ENCODE measurements at regions not wholly inside any gene's neighbourhood (a gene's known extent, or its start where the extent isn't known, plus 50 kb on each side); places are given as distances from the start of the nearest gene placed in this dataset.

DNA sequence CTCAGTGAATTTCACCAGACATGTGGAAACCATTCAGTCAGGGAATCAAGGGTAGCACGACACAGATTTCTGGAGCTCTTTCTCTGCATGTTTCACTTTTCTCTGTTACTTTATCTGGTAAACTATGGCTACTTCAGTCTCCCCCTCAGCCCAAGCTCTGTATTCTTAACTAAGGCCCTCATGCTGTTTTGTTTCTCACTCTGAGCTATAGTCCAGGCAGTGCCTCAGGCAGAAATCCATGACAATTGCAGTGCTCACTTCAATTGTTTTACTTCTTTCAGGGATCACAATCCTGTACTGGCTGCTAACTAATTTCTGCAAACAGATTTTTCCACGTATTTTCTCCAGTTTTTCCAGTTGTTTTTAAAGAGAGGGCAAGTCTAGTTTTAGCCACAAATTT is 1599.9 kb upstream of the LRRTM3 start:
- no peak for DNase-seq

DNA sequence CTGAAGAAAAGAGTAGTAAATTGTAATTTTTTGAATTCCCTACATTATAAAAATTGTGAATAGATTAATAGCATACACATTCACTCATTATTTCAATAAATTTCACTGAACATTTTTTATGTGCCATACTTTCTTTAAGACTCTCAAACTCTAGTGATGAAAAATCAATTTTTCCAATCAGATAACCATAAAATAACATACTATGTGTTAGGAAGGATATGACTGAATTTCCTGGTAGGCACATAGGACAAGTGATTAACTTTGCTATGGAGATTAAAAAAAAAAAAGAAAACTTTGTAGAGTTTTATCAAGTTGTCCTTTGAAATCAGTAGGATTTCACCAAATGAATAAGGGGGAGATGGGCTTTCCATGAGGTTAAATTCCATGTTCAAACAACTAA is 1597.3 kb upstream of the LRRTM3 start:
- DNase-seq = no peak

DNA sequence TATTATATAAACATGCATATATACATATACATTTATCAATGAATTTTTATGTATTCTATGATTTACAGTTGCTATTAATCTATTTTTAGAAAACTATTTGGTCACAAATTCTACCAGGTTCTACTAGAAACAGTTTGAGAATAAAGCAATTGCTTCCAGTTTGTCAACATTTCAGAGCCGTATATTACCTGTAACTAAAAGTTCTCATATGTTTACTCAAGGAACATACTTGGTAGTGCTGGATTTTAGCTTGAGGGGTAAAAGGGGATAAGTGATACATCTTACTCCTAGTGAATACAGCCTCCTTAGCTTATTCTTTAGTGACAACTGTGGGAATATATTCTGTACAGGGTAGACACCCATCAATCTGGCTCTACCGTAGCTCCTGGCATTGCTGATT is 1590.5 kb upstream of the LRRTM3 start:
- no peak for DNase-seq

DNA sequence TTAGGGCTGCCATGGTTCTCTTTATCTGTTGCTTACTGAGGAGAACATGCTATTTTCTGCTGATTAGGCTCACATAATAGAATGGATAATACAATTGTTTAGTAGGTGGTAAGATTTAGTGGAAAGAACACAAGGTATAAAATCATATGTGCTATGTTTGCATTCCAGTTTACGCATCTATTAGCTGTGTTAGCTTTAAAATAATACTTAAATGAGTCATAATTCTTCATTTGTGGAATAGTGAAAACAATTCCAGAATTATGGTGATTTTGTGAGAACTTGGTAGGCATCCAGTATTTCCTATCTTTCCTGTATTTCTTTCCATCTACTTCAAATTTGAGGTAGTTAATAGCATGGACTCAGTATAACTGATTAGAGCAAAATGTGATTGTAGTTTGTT is 1585.5 kb upstream of the LRRTM3 start:
- no peak for DNase-seq

DNA sequence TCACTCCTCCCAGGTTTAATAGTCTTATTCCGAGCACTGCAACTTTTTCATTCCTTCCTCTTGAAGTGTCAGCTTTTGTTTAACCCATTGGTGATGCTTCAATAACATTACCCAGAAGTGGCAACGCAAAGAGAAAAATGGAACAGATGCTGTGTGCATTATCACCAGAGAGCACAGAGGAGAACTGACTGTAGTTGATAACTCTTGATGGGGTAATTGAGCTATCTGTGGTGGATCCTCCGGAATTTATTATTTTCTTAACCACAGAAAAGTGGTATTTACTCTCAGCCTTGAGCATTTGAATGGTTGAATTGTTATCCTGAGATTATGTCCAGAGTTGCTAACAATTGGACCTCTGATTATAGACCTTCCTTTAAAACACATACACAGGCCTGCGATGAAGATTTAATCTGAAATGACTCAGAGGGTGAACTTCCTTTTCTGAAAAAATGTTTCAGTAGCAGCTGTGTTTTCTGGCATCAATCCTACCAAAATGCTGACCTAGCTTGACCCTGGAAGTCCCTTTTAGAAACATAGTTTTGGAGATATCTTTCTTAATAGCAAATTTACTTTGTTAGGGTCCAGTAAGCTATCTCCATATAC is 1584.4 kb upstream of the LRRTM3 start:
- DNase-seq = no peak

DNA sequence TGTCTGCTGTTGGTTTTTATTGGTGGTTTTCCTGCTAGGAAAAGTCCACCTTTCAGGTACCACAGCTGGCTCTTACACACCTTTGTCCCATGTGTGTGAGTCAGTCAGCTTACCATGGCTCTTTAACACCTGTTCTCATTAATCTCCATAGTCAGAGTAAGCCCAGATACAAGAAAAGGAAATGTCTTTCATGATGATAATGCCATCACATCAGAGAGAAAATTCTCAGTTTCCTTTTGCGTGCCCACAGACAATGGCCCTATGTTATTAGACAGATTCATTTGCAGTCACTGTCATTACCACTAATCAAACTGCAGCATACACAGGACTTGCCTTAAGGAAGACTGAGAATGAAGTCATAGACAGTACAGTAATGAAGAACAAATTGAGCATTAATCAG is 1583.6 kb upstream of the LRRTM3 start:
- no peak for DNase-seq

DNA sequence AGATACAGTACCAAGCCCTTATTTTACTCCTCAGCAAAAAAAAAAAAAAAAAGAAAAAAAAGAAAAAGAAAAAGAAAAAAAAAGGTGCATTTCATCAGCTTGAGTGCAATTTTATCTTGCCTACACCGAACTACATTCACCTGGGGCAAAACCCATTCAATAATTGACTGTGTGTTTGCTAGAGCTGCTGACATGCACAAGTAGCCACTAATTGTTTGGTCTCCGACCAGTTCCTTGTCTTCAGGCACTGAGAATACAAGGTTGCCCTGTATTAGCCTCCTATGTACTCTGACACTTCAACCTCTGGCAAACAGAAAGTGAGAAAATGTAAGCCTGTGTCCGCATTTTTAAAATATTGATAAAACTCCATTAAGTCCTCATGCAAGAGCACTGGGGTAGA is 1579.4 kb upstream of the LRRTM3 start:
- no peak for DNase-seq

DNA sequence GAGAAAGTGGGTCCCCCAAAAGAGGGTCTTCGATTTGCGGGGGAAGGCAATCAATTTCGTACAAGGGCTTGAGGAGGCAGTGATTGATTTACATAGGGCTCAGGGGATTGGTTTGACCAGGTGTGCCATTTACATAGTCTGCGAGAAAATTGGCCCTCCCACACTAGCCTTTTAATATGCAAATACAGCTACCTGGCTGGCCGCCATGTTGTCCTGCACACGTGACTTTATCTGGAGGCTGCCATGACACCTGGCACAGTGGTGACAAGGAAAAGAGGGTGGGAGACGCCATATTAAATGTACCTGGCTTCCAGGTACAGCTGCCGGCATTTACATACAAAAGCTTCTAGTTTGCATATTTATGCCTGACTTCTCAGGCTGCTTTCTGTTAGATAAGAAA is 1577.2 kb upstream of the LRRTM3 start:
- no peak for DNase-seq

DNA sequence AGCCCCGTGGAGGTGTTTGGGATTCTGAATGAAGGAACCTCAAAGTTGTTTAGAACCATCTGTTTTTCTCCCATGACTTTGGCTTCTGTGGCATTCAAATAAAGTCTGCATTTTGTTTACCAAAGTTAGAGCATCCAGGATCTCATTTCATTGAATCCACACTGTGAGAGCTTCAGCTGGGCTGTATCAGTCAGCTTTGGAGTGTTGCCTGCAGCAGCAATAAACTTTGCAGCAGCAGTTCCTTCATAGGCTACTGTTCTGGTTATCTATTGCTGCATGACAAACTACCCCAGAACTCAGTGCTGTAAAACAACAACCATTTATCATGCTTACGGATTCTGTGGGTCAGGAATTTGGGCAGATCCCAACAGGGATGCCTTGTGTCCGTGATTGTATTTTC is 1575.2 kb upstream of the LRRTM3 start:
- no peak for DNase-seq

DNA sequence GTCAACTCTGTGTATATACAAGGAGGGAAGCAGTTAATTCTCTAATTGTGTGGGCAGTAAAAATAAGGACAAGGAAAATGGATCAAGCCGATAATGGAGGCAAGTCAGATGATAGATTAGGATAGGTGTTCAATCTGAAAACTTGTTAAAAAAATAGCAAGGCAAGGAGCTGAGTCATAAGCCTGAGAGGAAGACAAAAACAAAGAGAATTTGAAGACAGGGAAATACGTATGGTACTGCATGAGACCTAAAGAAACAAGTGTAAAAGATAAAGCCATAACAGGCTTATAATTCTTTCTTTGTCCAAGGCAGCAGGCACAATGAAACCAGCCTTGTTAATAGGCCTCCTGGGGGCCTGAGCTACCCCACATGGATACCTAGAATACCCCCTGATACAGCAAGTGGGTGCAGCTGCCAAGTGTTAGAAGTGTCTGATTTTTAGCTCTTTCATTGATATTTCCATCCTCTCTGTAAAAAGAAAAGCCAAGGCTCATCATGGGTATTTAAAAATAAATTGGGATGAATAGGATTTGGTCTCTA is 1570.6 kb upstream of the LRRTM3 start:
- no peak for DNase-seq

DNA sequence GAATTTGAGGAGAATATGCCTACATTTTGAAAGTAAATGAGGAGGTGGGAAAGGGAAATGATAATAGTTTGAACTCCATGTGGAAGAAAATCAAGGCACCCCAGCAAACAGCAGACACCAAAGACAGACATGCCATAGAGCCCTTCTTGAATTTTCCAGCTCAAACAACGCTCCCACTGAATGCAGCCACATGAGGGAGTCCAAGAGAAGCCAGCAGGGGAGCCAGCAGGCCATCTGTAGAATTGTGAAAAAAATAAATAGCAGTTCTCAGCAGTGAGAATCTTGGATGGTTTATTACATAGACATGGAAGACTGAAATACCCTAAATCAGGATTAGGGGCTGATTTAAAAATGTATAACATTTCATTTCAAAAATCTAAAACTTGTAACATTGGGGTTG is 1567.3 kb upstream of the LRRTM3 start:
- DNase-seq = no peak

DNA sequence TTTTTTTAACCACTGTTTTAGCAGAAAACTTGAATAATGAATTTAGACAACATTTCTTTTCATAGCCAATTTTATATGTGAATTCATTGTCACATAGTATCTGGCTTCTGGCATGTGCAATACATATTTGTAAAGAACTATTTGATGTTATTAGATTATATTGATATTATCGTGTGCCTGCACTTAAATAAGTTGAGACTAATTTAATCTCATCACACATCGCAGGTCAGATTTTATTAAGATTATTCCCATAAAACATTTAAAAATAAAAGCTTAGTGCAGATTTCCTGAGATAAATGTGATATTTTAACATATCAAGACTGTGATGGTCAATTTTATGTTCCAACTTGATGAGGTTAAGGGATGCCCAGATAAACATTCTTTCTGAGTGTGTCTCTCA is 1565.3 kb upstream of the LRRTM3 start:
- DNase-seq = no peak

DNA sequence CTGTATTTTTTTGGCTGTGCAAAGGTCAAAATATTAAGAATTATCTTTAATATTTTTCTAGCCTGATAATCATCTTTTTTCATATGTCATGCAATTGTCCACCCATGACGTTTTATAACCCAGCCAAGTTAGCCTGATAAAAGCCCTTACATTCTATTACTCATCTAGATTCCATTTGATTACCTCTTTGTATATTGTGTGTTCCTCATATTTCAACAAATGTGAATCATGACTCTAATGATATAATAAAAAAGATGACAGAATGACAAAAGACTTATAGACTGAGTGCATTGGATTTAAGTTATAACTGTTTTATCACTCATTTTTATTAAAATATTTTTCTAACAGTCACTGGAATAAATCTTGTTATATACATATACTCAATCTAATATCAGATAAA is 1560.0 kb upstream of the LRRTM3 start:
- DNase-seq = no peak

DNA sequence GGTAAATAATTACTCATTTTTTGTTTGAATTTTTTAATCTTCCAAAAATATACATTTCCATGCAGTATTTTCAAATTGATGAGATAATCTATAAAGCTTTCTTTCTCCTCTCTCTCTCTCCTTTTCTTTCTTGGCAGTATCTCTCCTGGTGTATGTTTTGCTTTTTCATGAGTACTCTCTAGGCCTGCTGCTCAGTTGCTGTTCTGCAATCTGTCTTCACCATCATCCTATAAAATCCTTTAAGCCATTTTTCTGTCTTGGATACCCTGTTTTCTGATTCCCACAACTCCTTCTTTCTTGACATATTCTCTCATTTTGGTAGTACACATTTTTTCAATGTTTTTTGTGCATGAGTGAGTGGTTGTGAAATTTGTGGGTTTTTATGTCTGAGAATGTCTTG is 1558.1 kb upstream of the LRRTM3 start:
- no peak for DNase-seq

DNA sequence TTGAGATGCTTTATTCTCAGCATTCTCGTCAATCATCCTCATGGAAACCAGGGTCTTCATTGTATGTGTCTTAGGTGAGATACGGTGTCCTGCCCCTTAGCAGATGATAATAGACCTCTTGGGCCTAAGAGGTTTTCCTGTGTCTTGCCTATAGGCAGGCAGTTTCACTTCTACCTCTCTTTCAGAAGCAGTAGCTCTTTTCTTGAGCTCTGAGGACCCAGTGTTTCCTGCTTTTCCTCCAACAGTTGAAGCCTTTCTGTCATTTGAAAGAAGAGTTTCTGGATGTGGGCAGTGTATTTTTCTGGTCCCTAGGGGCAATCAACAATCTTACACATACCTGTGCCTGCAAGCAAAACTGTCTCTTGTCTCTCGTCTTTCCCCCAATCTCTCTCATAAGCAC is 1550.3 kb upstream of the LRRTM3 start:
- no peak for DNase-seq

DNA sequence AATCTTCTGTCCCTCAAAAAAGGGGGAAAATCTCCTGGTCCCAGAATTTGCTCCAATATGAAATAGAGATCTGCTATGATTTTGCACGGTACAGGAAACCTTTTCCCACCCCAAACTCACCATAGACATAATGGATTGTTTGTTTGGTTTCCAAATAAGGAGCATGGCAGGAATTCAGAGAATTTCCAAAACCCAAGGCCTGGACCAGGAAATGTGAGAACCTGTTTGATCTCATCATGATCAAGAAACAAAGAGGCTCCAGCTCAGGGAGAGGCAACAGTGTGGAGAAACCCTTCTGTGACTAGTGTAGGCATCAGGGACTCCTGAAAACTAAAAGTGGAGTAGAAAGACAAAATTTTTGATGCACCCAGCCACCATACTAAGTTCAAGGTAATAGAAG is 1548.1 kb upstream of the LRRTM3 start:
- no peak for DNase-seq

DNA sequence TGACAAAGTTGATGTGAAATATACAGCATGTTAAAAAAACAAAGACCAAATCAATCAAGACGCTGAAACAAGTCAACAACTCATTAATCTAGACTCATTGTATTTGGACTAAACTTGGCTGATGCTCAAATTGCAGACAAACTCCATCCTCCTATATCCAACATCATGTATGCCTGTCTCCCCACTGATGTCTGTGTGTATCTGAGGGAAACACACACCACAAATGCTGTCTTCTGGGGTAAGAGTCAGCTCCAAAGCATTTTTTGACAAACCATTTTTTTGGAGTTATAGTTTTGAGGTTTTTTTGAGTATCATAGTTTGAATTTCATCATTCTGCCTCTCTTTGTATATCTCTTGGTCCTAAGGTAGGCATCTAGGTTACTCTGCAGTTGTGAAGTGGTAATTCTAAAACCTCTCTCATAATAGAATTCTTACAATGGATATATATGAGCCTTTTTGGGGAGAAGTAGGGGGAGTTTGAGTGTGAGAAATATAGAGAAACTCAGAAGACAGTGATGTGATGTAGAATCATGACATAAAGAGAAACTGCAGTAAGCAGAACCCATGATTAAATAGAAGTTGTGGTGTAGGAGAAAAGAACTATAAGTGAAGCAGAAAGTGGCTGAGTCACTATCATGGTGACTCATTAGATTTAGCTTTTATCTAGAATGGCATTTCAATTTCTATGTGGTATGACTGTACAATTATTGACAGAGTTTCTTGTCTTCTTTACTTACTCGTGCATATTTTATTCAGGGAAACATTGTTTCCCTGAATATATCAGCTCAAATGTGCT is 1531.1 kb upstream of the LRRTM3 start:
- DNase-seq = no peak

DNA sequence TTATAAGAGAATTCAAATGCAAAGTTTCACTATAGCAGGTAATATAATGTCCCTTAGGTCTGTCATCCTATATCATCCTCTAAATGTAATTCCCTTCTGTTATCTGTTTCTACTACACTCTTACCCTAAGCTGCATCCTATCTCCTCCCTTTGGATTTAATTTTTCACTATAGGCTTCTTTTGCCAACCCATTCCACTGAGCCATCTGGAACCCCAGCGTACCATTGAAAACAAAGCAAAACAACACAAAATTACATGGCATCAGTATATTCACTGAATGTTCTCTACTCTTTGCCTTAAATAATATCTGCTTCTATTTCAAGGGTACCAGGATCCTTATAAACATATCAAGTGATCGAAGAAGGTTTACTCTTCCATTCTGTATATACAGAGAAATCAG is 1530.2 kb upstream of the LRRTM3 start:
- DNase-seq = no peak

DNA sequence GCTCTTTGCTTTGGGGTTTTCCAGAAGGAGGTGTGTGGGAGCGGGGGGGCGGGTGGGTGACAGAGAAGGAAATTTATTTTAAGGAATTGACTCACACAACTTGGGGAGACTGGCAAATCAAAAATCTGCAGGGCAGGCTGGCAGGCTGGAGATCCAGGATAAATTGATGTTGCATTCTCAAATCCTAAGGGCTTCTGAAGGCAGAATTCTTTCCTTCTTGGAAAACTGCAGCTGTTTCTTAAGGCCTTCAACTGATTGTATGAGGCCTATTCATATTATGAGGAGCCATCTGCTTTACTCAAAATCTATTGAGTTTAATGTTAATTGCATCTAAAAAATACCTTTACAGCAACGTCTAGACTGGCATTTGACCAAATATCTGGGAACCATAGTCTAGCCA is 1528.8 kb upstream of the LRRTM3 start:
- no peak for DNase-seq

DNA sequence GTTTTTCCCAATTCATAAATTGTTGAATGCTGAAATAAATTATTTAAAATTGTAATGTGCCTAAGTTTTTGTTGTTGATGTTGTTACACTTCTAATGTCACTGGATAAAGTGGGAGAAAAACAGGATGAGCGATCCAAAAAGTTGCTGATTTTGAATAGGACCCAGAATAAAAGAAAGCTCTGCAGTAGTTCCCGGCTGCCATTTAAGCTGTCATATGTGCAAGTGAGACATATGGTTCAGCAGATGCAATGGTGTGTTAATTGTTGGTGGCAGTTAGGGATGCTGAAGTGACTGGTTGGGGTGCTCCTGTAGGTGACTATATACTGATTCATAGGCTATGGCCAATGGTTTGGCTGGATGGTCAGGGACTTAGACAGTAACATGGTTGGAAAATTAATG is 1517.4 kb upstream of the LRRTM3 start:
- no peak for DNase-seq

DNA sequence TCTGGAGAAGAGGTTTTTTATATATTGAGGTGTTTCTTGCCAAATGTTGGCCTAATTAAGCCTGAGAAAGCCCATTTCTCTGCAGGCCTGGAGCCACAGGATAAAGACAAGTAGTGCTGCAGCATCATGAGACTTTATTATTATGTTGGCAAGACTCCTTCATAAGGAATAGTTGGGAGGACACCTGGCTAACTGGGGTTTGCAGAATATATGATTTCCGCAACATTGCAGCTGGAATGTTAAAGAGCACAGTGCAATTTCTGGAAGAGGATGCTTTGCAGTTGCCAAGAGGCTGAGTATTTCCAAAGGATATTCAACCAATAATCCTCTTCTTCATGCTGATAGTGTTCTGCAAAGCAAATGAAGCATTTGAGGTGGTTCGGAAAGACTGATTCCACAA is 1512.8 kb upstream of the LRRTM3 start:
- no peak for DNase-seq

DNA sequence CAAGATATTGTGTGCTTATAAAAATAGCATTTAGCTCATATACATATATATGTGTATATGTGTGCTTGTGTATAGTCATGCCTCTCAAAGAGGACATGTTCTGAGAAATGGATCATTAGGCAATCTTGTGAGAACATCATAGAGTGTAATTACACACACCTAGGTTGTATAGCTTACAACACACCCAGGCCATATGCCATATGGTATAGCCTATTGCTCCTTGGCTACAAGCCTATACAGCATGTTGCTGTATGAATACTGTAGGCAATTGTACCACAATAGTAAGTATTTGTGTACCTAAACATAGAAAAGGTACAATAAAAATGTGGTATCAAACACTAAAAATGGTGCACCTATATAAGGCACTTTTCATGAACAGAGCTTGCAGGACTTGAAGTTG is 1510.5 kb upstream of the LRRTM3 start:
- no peak for DNase-seq

DNA sequence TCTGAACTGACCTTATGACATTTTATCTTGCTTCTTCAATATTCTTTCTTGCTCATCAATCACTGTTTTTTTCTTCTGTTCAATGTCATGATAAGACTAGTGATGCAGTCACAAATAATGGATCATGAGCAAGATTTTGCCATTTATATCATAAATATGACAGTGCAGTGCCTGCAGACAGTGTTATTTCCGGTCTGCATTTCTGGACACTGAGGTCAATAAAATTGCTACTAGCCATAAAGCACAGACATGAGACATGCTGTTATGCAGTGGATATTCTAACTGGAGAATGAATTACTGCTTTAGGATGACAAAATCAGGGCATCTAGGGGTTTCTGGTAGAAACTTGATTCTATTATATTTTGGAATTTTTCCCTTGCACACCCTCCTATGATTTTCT is 1509.7 kb upstream of the LRRTM3 start:
- no peak for DNase-seq

DNA sequence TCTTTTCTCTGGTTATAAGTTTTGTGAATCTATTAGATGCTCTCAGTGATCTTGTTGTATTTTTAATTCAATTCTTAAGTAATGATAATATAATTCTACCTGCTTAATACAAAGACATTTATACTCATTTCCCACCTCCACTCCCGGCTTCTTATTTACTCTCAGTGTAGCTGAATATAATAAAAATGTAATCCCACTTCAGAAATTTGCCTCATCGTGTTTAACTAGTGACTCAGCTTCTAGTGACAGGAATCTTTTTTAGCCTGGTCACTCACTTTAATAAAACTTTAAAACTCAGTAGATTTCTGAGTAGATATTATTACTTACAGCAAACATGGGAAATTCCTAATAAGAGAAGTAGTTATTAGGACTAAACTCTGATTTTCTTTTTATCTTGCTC is 1506.2 kb upstream of the LRRTM3 start:
- DNase-seq = no peak

DNA sequence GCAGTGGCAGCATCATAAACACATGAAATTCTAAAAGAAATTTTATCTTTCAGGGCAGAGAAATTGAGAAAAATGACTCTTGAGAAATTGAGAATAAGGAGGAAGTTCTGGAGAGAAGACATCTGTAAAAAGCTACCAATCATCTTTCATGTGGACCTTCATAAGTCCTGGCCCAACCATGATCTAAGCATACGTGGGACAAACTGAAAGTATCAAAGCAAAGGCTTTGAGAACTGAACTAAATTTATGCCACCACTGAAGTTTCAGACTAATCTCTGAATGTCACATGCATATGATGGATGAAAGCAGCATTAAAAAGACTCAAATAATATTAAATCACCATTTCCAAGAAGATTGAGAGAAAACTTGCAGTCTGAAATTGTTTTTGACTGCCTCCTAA is 1502.8 kb upstream of the LRRTM3 start:
- DNase-seq = no peak

Data from CD4-positive, alpha-beta T cell treated with Interleukin-21 for 1 hour (primary cell).